Ecto neural progenitor cell (in vitro differentiated cells): ENCODE measurements at regions not wholly inside any gene's neighbourhood (a gene's known extent, or its start where the extent isn't known, plus 50 kb on each side); places are given as distances from the start of the nearest gene placed in this dataset.
"Not testable (repeated sequence)": the region's sequence is repeated elsewhere in the genome, so short reads cannot be mapped to it uniquely, and the experiment has no call there.

Experiments
- DNase-seq: peaks from one replicate; pipeline ENCODE4 v3.0.0-alpha.2; 2018; ENCODE audit warnings: low spot score

GRCh38 chr2:204143216-204144014 lies 206.9 kb downstream of the ICOS start:
- DNase-seq: no peak

DNA sequence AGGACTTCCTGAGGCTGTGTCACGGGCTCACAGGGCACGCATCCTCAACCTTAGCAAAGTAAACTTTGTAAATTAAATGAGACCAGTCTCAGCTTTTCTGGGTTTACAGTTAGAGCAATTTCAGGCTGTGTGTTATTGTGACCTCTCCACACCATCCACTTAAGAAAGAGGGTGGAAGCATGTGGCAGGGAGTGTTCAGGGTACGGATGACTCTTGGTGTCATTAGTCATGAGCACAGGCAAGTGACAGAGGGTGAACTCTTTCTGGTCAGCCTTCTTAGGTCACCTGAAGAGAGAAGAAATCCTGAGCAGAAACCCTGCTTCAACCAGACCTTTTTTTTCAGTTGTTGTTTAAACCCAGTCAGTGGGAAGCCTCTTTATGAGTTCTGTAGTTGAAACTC lies 207.9 kb downstream of the ICOS start:
- no peak for DNase-seq

DNA sequence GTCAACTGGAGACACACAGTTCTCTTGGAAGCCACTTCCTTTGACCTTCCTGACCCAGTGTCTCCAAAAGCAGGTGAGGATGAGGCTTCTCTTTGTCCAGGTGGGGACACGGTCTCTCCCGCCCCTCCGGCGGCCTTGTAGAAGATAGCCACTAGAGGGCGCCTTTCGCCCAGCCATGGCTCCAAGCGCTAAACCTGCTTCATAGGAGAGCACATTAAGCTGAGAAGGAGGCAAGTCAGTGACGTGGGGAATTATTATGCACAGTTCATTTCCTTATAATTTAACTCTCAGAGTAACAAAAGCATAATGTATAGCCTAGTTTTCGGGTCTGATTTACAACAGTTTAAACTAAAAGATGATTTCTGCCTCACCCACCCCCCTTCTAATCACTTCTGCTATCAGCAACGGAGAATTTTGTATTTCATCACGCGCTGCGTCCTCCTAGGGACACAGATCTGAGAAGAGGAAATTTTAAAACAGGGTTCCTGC lies 208.7 kb downstream of the ICOS start:
- peak; percentile 87 for DNase-seq

- DNase-seq: no peak
Measured at GRCh38 chr2:204145791-204146190, 209.2 kb downstream of the ICOS start.

DNA sequence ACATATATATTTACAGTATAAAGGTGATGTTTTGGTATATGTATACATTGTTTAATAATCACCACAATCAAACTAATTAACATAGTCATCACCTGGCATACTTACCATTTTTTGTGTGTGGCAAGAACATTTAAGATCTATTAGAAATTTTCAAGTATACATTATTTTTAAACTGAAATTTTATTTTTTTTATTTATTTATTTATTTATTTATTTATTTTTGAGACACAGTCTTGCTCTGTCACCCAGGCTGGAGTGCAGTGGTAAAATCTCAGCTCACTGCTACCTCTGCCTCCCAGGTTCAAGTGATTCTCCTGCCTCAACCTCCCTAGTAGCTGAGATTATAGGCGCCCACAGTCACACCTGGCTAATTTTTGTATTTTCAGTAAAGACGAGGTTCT lies 210.5 kb downstream of the ICOS start:
- DNase-seq: not testable (repeated sequence)

DNA sequence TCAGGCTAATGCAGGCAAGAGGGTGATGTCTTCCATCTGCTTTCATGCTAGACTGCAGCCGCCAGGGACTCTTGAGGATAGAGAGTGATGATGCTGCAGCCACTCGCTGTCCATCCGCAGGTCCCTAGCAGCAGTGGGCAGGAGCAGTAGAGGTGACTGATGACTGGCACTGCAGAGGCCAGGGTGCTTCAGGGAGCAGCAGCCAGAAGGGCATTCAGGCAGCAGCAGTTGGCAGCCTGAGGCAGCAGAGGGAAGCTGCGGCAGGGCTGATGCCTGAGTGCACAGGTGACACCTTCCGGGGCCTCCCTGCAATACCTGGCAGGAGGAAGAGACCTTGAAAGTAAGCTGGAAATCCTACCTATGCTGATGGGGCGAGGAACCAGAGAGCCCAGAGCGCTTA lies 214.2 kb downstream of the ICOS start:
- DNase-seq: no peak

GRCh38 chr2:204152616-204153015 lies 216.1 kb downstream of the ICOS start:
- DNase-seq: no peak

GRCh38 chr2:204154863-204155262 lies 218.3 kb downstream of the ICOS start:
- DNase-seq: no peak

DNA sequence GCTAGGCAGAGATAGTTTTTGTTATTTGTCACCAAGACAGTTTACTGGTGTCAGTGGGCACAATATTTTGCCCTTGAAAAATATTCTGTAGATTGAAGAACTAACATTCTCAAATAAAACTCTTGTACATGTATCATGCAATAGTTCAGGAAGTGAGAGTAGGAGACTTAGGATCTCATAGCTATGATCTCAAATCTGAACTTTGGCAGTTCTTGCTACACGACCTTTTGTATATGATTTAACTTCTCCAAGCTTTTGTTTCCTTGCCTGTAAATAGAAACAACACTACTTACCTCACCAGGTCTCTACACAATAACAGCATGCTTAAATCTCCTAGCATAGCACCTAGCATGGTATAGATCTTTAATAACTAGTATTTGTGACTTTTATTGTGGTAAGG lies 219.9 kb downstream of the ICOS start:
- DNase-seq: no peak

GRCh38 chr2:204157684-204158083 lies 221.1 kb downstream of the ICOS start:
- no peak for DNase-seq

- DNase-seq: no peak
Measured at GRCh38 chr2:204159526-204159925, 223.0 kb downstream of the ICOS start.

- no peak for DNase-seq
Measured at GRCh38 chr2:204160989-204161388, 224.4 kb downstream of the ICOS start.

DNA sequence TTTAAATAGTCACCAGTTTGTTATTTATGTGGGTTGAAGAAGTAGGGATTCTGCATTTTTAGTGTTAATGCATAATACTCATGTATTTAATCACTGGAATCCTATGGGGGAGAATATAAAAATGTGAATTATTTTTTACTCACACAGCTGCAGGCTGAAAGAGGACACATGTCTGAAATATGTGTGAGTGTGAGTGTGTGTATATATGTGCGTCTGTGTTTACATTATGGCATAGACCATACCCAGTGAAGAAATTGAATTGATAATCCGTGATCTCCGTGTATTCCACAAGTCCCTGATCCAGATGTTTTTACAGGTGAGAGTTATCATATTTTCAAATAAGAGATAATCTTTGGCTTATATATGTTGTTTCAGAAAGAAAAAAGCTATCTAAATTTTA lies 225.3 kb downstream of the ICOS start:
- DNase-seq: no peak

DNA sequence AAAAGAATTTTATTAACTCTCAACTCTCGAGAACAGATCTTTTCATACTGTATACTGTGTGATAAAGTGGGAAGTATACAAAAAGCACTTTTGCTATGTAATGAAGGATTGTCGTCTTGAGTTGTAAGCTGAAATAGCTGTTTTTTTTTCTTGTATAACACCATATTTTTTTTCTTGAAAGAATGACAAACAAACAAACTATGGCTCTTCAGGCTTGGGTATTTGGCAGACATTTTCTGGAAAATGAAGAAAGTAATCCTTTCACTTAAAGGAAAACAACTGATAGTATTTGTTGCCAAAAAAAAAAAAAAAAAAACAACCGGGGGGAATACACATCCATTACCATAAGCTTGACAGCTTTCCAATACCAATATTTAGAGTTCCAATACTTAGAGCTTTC lies 230.4 kb downstream of the ICOS start:
- DNase-seq: no peak

- not testable (repeated sequence) for DNase-seq
Measured at GRCh38 chr2:204167670-204168069, 231.1 kb downstream of the ICOS start.

DNA sequence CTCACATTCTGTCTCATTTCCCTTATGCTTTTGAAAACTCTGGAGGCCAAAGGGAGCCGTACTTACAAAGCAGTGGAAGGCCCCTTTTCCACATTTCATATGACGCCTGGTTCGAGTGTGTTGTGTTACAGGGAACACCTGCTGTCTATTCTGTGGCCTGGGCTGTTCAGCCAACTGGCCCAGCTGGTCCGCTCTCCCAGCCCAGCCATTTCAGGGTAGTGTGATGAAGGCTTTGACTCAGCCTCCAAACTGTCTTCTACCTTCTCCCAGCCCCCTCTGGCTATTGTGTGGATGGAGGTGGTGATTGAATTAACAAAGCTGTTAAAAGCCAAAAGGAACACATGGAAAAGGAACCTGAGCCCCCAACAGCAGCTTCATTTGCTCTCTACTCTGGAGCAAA lies 233.8 kb downstream of the ICOS start:
- DNase-seq: no peak

- no peak for DNase-seq
Measured at GRCh38 chr2:204171432-204172144, 235.0 kb downstream of the ICOS start.

- DNase-seq: no peak
Measured at GRCh38 chr2:204172145-204172600, 235.6 kb downstream of the ICOS start.

DNA sequence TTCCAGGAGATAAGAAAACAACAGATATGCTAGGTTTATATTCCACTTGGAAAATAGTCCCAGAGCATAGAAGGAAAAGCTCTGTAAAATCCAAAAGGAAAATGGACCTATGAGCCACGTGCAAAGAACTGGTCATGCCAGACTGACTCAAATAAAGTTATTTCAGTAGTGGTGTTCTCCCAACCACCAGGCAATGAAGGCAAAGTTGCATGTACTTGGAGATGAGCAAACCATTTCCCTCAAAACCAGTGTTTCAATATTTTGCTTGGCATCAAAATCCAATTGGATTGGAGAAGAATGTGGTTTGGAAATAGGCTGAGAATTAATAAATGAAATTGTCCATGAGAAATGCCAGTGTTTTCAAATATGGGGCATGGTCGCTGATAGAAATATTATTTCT lies 237.5 kb downstream of the ICOS start:
- no peak for DNase-seq

DNA sequence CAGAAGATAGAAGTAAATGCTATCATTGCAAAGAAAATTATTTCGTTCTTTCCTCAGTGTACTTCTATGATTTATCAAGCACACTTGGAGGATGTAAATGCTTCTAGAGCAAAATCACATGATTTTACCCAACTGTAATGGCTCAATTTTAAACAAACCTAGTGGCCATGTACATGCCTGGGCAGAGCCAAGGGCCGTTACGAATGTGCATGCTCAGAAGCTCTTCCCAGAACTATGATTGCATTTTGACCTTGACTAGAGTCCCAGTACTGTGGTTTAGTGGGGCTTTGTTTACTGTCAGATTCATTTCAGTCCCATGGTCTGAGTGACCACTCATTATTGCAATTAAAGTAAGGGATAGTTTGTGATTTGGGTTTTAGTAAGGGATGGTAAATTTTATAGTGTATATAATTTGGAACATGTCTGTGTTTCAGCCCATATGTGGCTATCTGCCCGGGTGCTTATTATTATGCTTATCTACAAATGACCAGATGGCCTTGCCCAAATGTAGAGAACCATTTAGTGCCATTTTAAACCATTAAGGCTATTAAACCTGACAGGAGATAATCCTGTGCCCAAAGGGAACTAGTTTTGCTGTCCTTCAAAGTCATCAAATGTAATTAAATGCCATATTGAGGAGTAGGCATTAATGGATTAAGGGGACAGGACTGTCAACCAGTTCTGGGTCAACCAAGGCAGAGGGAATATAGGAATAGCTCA lies 239.1 kb downstream of the ICOS start:
- DNase-seq: no peak

- DNase-seq: no peak
Measured at GRCh38 chr2:204176306-204176705, 239.7 kb downstream of the ICOS start.

DNA sequence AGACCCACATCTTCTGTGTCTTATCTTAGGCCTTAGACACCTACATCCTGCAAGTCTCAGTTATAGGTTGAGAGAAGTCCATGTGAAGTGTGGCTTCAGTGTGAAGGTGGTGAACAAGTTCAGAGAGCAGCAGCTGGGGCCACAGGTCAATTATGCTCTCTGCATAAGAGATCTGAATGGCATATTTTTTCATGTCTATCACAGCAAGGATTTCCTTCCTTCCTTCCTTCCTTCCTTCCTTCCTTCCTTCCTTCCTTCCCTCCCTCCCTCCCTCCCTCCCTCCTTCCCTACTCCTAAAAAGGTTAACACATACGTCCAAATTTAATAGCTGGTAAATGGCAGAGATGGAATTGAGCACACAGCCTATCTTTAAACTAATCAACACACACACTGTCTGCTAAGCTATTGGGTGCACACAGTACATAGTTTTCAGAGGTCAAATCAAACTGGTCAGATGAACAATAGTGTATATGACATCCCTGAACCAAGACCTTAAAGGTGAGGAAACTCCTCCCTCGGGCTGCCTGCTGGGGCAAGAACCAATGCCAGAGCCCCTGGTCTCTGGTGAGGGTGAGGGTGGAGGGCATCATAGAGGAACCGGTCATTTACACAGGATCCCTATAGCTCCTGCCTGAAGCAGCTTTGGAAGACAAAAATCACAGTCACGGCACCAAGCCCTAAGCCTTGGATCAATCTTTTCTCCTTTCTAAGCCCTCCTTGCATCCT lies 240.9 kb downstream of the ICOS start:
- DNase-seq: no peak
